ENCODE measurements at regions not wholly inside any gene's neighbourhood (a gene's known extent, or its start where the extent isn't known, plus 50 kb on each side); places are given as distances from the start of the nearest gene placed in this dataset.

- in situ Hi-C loops (cut with HindIII; ENCODE audit: low pct_unique_long_range_greater_than_20kb, low sequenced_read_pairs) = no loop called here
- DNase-seq (ENCODE audit: low read depth) = no peak
These were observed 670.2 kb downstream of the DIAPH3 start for GRCh38 chr13:59493436-59493965.

GRCh38 chr13:59494151-59494550, 669.6 kb downstream of the DIAPH3 start:
- no peak for DNase-seq (ENCODE audit: low read depth)
- in situ Hi-C loops (cut with HindIII; ENCODE audit: low pct_unique_long_range_greater_than_20kb, low sequenced_read_pairs) = no loop called here

- DNase-seq (ENCODE audit: low read depth) = no peak
- in situ Hi-C loops (cut with HindIII; ENCODE audit: low pct_unique_long_range_greater_than_20kb, low sequenced_read_pairs) = no loop called here
These were observed 669.2 kb downstream of the DIAPH3 start for GRCh38 chr13:59494560-59494970.

GRCh38 chr13:59495299-59495698, 668.4 kb downstream of the DIAPH3 start:
- in situ Hi-C loops (cut with HindIII; ENCODE audit: low pct_unique_long_range_greater_than_20kb, low sequenced_read_pairs) = no loop called here
- DNase-seq (ENCODE audit: low read depth) = no peak

GRCh38 chr13:59495936-59496512, 667.7 kb downstream of the DIAPH3 start:
- no peak for DNase-seq (ENCODE audit: low read depth)
- in situ Hi-C loops (cut with HindIII; ENCODE audit: low pct_unique_long_range_greater_than_20kb, low sequenced_read_pairs) = no loop called here

- in situ Hi-C loops (cut with HindIII; ENCODE audit: low pct_unique_long_range_greater_than_20kb, low sequenced_read_pairs) = no loop called here
These were observed 666.0 kb downstream of the DIAPH3 start for GRCh38 chr13:59497621-59498247.

GRCh38 chr13:59501004-59501403, 662.7 kb downstream of the DIAPH3 start:
- no peak for DNase-seq (ENCODE audit: low read depth)
- in situ Hi-C loops (cut with HindIII; ENCODE audit: low pct_unique_long_range_greater_than_20kb, low sequenced_read_pairs) = no loop called here

More at GRCh38 chr13:59497621-59498247, 666.0 kb downstream of the DIAPH3 start:
- no peak for DNase-seq (ENCODE audit: low read depth)

GRCh38 chr13:59504407-59504806, 659.3 kb downstream of the DIAPH3 start:
- no peak for DNase-seq (ENCODE audit: low read depth)
- in situ Hi-C loops (cut with HindIII; ENCODE audit: low pct_unique_long_range_greater_than_20kb, low sequenced_read_pairs) = no loop called here

GRCh38 chr13:59510386-59510785, 653.3 kb downstream of the DIAPH3 start:
- in situ Hi-C loops (cut with HindIII; ENCODE audit: low pct_unique_long_range_greater_than_20kb, low sequenced_read_pairs) = no loop called here
- DNase-seq (ENCODE audit: low read depth) = no peak

GRCh38 chr13:59513686-59514085, 650.0 kb downstream of the DIAPH3 start:
- no peak for DNase-seq (ENCODE audit: low read depth)
- in situ Hi-C loops (cut with HindIII; ENCODE audit: low pct_unique_long_range_greater_than_20kb, low sequenced_read_pairs) = no loop called here

GRCh38 chr13:59514316-59514715, 649.4 kb downstream of the DIAPH3 start:
- in situ Hi-C loops (cut with HindIII; ENCODE audit: low pct_unique_long_range_greater_than_20kb, low sequenced_read_pairs) = no loop called here

GRCh38 chr13:59519819-59520218, 643.9 kb downstream of the DIAPH3 start:
- no peak for DNase-seq (ENCODE audit: low read depth)
- in situ Hi-C loops (cut with HindIII; ENCODE audit: low pct_unique_long_range_greater_than_20kb, low sequenced_read_pairs) = no loop called here

More at GRCh38 chr13:59514316-59514715, 649.4 kb downstream of the DIAPH3 start:
- no peak for DNase-seq (ENCODE audit: low read depth)

- no peak for DNase-seq (ENCODE audit: low read depth)
- in situ Hi-C loops (cut with HindIII; ENCODE audit: low pct_unique_long_range_greater_than_20kb, low sequenced_read_pairs) = no loop called here
These were observed 642.2 kb downstream of the DIAPH3 start for GRCh38 chr13:59521549-59521948.

- DNase-seq (ENCODE audit: low read depth) = no peak
- in situ Hi-C loops (cut with HindIII; ENCODE audit: low pct_unique_long_range_greater_than_20kb, low sequenced_read_pairs) = no loop called here
These were observed 641.1 kb downstream of the DIAPH3 start for GRCh38 chr13:59522652-59523051.

- DNase-seq (ENCODE audit: low read depth) = no peak
- in situ Hi-C loops (cut with HindIII; ENCODE audit: low pct_unique_long_range_greater_than_20kb, low sequenced_read_pairs) = no loop called here
These were observed 636.2 kb downstream of the DIAPH3 start for GRCh38 chr13:59527500-59527899.

GRCh38 chr13:59531571-59532091, 632.1 kb downstream of the DIAPH3 start:
- in situ Hi-C loops (cut with HindIII; ENCODE audit: low pct_unique_long_range_greater_than_20kb, low sequenced_read_pairs) = no loop called here

GRCh38 chr13:59532405-59532804, 631.3 kb downstream of the DIAPH3 start:
- DNase-seq (ENCODE audit: low read depth) = no peak
- in situ Hi-C loops (cut with HindIII; ENCODE audit: low pct_unique_long_range_greater_than_20kb, low sequenced_read_pairs) = no loop called here

More at GRCh38 chr13:59531571-59532091, 632.1 kb downstream of the DIAPH3 start:
- DNase-seq (ENCODE audit: low read depth) = peak; percentile 54

- in situ Hi-C loops (cut with HindIII; ENCODE audit: low pct_unique_long_range_greater_than_20kb, low sequenced_read_pairs) = no loop called here
- DNase-seq (ENCODE audit: low read depth) = no peak
These were observed 629.9 kb downstream of the DIAPH3 start for GRCh38 chr13:59533561-59534555.

Data from Caki2 (cell line).